Activated B cell treated with CpG ODN at 0.5 μM for 24 hours (primary cell): ENCODE measurements at regions not wholly inside any gene's neighbourhood (a gene's known extent, or its start where the extent isn't known, plus 50 kb on each side); places are given as distances from the start of the nearest gene placed in this dataset.
"Not testable (repeated sequence)": the region's sequence is repeated elsewhere in the genome, so short reads cannot be mapped to it uniquely, and the experiment has no call there.

Experiments used
- ATAC-seq: fragments of 200-7000 bp; cut with Tn5 transposase; one replicate; pipeline ENCODE4 v1.10.0; 2021; ENCODE audit warnings: low read depth, mild to moderate bottlenecking, moderate library complexity
- CTCF ChIA-PET: fragments of 350-600 bp; sonication (Branson Sonifier 250); formaldehyde crosslinking; loops from one replicate; lab custom pipeline; 2021; ENCODE audit warnings: antibody characterized with exemption; lab: Charles Lee
- POLR2A ChIA-PET: fragments of 350-600 bp; sonication (Branson Sonifier 250); formaldehyde crosslinking; loops from one replicate; lab custom pipeline; 2021; ENCODE audit warnings: antibody characterized with exemption; lab: Charles Lee
- DNase-seq: peaks from one replicate; pipeline ENCODE4 v3.0.0; 2022
- H3K27ac Mint-ChIP-seq: one replicate; pipeline ENCODE4 v1.8.0; 2020; ENCODE audit warnings: mixed read lengths
- H3K27me3 Mint-ChIP-seq: one replicate; pipeline ENCODE4 v1.8.0; 2021; ENCODE audit warnings: mixed read lengths
- H3K36me3 Mint-ChIP-seq: one replicate; pipeline ENCODE4 v1.8.0; 2021; ENCODE audit warnings: low read depth, mixed read lengths
- H3K4me1 Mint-ChIP-seq: one replicate; pipeline ENCODE4 v1.8.0; 2021; ENCODE audit warnings: mixed read lengths
- H3K4me3 Mint-ChIP-seq: one replicate; pipeline ENCODE4 v1.8.0; 2020; ENCODE audit warnings: mild to moderate bottlenecking, mixed read lengths
- H3K9me3 Mint-ChIP-seq: one replicate; pipeline ENCODE4 v1.8.0; 2020; ENCODE audit warnings: mixed read lengths
- CTCF ChIP-seq: fragments of 200-600 bp; IDR thresholded peaks from one replicate; pipeline ENCODE4 v1.8.0; 2022; ENCODE audit warnings: antibody characterized with exemption, mild to moderate bottlenecking
- intact Hi-C: fragments of 100-400 bp; cut with micrococcal nuclease; formaldehyde crosslinking; loops from one replicate; pipeline ENCODE4 v1.15.1; 2024

GRCh38 chr3:64369390-64369789, 144.1 kb upstream of the PRICKLE2 start:
- DNase-seq: no peak
- ChIA-PET CTCF (no interaction called here), POLR2A (no interaction called here)
- intact Hi-C loops: no loop called here
- H3K9me3 Mint-ChIP-seq: no peaks in the 10 kb centered on the region
- ATAC-seq: no peak
- no peak overlapping the region for H3K4me3 Mint-ChIP-seq
- no peaks in the 10 kb centered on the region for H3K36me3 Mint-ChIP-seq
- TF ChIP-seq CTCF: no peak
- peaks cover 4% of the 10 kb centered on the region for H3K27me3 Mint-ChIP-seq
- no peak overlapping the region for H3K27ac Mint-ChIP-seq
- H3K4me1 Mint-ChIP-seq: no peaks in the 10 kb centered on the region

- DNase-seq (no peak), ATAC-seq (no peak)
- Mint-ChIP-seq H3K4me3 (no peak overlapping the region), H3K27ac (no peak overlapping the region), H3K27me3 (peaks cover 4% of the 10 kb centered on the region), H3K9me3 (no peaks in the 10 kb centered on the region), H3K4me1 (no peaks in the 10 kb centered on the region), H3K36me3 (no peaks in the 10 kb centered on the region)
- CTCF ChIA-PET: no interaction called here
- POLR2A ChIA-PET: no interaction called here
- intact Hi-C loops: no loop called here
- no peak for TF ChIP-seq CTCF
Observed at GRCh38 chr3:64368257-64369020, 143.2 kb upstream of the PRICKLE2 start.

- no peak overlapping the region for H3K4me3 Mint-ChIP-seq
- no peak for ATAC-seq
- intact Hi-C loops: no loop called here
- no peak for DNase-seq
- CTCF ChIA-PET: no interaction called here
- H3K27me3 Mint-ChIP-seq: peaks cover 4% of the 10 kb centered on the region
- POLR2A ChIA-PET: no interaction called here
- no peak for TF ChIP-seq CTCF
- H3K27ac Mint-ChIP-seq: no peak overlapping the region
- no peaks in the 10 kb centered on the region for H3K36me3 Mint-ChIP-seq
- H3K9me3 Mint-ChIP-seq: no peaks in the 10 kb centered on the region
- no peaks in the 10 kb centered on the region for H3K4me1 Mint-ChIP-seq
Observed at GRCh38 chr3:64365877-64366276, 140.6 kb upstream of the PRICKLE2 start.

GRCh38 chr3:64363842-64364241, 138.6 kb upstream of the PRICKLE2 start:
- POLR2A ChIA-PET: no interaction called here
- intact Hi-C loops: no loop called here
- Mint-ChIP-seq H3K9me3 (no peaks in the 10 kb centered on the region), H3K27ac (no peak overlapping the region), H3K36me3 (no peaks in the 10 kb centered on the region), H3K4me1 (no peaks in the 10 kb centered on the region), H3K27me3 (peaks cover 6% of the 10 kb centered on the region), H3K4me3 (no peak overlapping the region)
- no peak for TF ChIP-seq CTCF
- CTCF ChIA-PET: no interaction called here
- no peak for ATAC-seq
- no peak for DNase-seq

- TF ChIP-seq CTCF: no peak
- CTCF ChIA-PET: no interaction called here
Observed at GRCh38 chr3:64361962-64362735, 136.9 kb upstream of the PRICKLE2 start.

GRCh38 chr3:64361036-64361435, 135.8 kb upstream of the PRICKLE2 start:
- H3K9me3 Mint-ChIP-seq, H3K4me3 Mint-ChIP-seq, H3K4me1 Mint-ChIP-seq, DNase-seq, ATAC-seq, H3K36me3 Mint-ChIP-seq, H3K27me3 Mint-ChIP-seq, intact Hi-C loops, CTCF ChIA-PET, H3K27ac Mint-ChIP-seq, POLR2A ChIA-PET: not testable (repeated sequence)

More at GRCh38 chr3:64361962-64362735, 136.9 kb upstream of the PRICKLE2 start:
- ATAC-seq: no peak
- intact Hi-C loops: no loop called here
- peaks cover 4% of the 10 kb centered on the region for H3K27me3 Mint-ChIP-seq
- no peak for DNase-seq
- H3K9me3 Mint-ChIP-seq: no peaks in the 10 kb centered on the region
- no peak overlapping the region for H3K4me3 Mint-ChIP-seq
- H3K36me3 Mint-ChIP-seq: no peaks in the 10 kb centered on the region
- no peaks in the 10 kb centered on the region for H3K4me1 Mint-ChIP-seq
- H3K27ac Mint-ChIP-seq: no peak overlapping the region
- POLR2A ChIA-PET: no interaction called here
